ENCODE measurements at regions not wholly inside any gene's neighbourhood (a gene's known extent, or its start where the extent isn't known, plus 50 kb on each side); places are given as distances from the start of the nearest gene placed in this dataset.

DNA sequence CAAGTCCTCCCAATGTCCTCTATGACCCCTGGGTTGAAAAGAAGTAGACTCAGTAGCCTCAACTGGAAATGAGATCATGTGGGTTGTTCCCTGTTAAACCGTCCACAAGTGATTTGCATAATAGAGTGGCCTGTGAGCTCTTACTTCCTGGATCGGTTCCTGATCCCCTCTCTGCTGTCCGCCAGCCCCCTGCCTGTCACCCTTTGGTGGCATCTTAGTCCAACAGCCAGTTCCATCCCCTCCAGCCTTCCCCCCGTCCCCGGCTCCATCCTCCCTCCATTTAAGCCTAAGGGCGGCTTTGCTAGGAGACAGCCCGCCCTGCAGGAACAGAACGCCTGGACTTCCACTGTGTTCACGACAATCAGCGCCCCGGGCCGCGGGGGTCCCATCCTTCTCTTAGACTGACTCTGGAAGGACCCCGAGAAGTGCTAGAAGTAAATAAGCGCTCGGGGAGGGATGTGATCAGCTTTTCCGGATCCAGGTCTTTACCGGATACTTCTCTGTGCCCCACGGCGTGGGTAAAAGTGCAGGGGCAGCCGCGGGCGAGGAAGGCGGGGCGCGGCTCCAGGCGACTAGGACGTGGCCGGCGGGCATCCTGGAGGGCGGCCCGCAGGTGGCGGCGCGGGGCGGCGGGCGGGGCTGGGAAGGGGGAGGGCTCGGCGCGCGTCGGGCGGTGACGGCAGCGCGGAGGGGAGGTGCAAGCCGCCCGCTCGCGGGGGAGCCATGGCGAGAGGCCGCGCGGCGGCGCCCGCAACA, 51.2 kb upstream of the ULK4 start:
- peak; percentile 64 for DNase-seq

DNA sequence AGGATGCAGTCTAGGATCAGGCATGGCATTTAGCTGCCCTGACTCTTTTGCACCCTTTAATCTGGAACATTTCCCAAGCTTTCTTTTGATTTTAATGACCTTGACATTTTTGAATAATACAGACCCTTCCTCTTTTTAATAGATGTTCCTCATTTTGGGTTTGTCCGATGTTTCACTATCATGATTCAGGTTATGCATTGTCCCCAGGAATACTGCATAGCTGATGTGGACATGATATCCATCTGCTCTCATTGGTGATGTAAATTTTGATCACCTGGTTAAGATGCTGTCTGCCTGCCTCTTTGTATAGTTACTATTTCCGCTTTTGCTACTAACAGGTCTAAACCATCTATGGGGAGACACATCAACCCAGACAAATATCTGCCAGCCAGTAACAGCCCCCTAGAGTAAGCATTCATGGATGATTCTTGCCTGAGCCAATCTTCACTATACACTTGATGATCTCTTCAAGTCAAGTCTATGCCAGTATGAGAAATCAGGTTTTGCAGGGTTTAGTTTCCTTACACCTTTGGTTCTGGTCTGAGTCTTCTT, 50.6 kb upstream of the ULK4 start:
- DNase-seq: no peak
